Astrocyte of the hippocampus (primary cell): ENCODE measurements at regions not wholly inside any gene's neighbourhood (a gene's known extent, or its start where the extent isn't known, plus 50 kb on each side); places are given as distances from the start of the nearest gene placed in this dataset.

Experiments used
- DNase-seq: peaks from one replicate; pipeline ENCODE4 v3.0.0; 2011; ENCODE audit warnings: low read depth, low spot score

GRCh38 chr7:49247759-49248158 lies 323.4 kb downstream of the CDC14C start:
- no peak for DNase-seq

- DNase-seq: no peak
Measured at GRCh38 chr7:49255054-49255453, 330.7 kb downstream of the CDC14C start.

- DNase-seq: no peak
Measured at GRCh38 chr7:49260538-49260937, 336.2 kb downstream of the CDC14C start.

- no peak for DNase-seq
Measured at GRCh38 chr7:49261928-49262327, 337.6 kb downstream of the CDC14C start.

- DNase-seq: no peak
Measured at GRCh38 chr7:49264530-49264929, 340.2 kb downstream of the CDC14C start.

GRCh38 chr7:49273897-49274296 lies 349.6 kb downstream of the CDC14C start:
- no peak for DNase-seq

GRCh38 chr7:49279891-49280290 lies 355.5 kb downstream of the CDC14C start:
- DNase-seq: no peak

GRCh38 chr7:49287653-49288052 lies 363.3 kb downstream of the CDC14C start:
- DNase-seq: no peak

- DNase-seq: no peak
Measured at GRCh38 chr7:49294611-49295010, 370.3 kb downstream of the CDC14C start.

- no peak for DNase-seq
Measured at GRCh38 chr7:49295146-49295545, 370.8 kb downstream of the CDC14C start.

- DNase-seq: no peak
Measured at GRCh38 chr7:49297958-49298357, 373.6 kb downstream of the CDC14C start.

GRCh38 chr7:49308787-49309186 lies 384.4 kb downstream of the CDC14C start:
- DNase-seq: no peak

- DNase-seq: no peak
Measured at GRCh38 chr7:49320083-49320482, 395.7 kb downstream of the CDC14C start.

GRCh38 chr7:49321843-49322242 lies 397.5 kb downstream of the CDC14C start:
- no peak for DNase-seq

- DNase-seq: no peak
Measured at GRCh38 chr7:49322476-49322875, 398.1 kb downstream of the CDC14C start.

GRCh38 chr7:49324040-49324439 lies 399.7 kb downstream of the CDC14C start:
- no peak for DNase-seq

- no peak for DNase-seq
Measured at GRCh38 chr7:49324707-49325106, 400.4 kb downstream of the CDC14C start.

- DNase-seq: no peak
Measured at GRCh38 chr7:49325571-49325970, 401.2 kb downstream of the CDC14C start.

GRCh38 chr7:49327155-49327554 lies 402.8 kb downstream of the CDC14C start:
- no peak for DNase-seq

- no peak for DNase-seq
Measured at GRCh38 chr7:49333180-49333881, 409.0 kb downstream of the CDC14C start.

GRCh38 chr7:49341849-49342248 lies 417.5 kb downstream of the CDC14C start:
- no peak for DNase-seq

GRCh38 chr7:49344556-49344955 lies 420.2 kb downstream of the CDC14C start:
- no peak for DNase-seq

GRCh38 chr7:49346195-49346899 lies 422.0 kb downstream of the CDC14C start:
- no peak for DNase-seq
